ENCODE measurements at regions not wholly inside any gene's neighbourhood (a gene's known extent, or its start where the extent isn't known, plus 50 kb on each side); places are given as distances from the start of the nearest gene placed in this dataset.

GRCh38 chr6:155694419-155694790, 238.8 kb upstream of the NOX3 start:
- no peak for TF ChIP-seq POLR2A (IDR thresholded peaks at IDR 0.05)
- TF ChIP-seq CTCF (IDR thresholded peaks at IDR 0.05), result no peak
